ENCODE measurements at regions not wholly inside any gene's neighbourhood (a gene's known extent, or its start where the extent isn't known, plus 50 kb on each side); places are given as distances from the start of the nearest gene placed in this dataset.

DNA sequence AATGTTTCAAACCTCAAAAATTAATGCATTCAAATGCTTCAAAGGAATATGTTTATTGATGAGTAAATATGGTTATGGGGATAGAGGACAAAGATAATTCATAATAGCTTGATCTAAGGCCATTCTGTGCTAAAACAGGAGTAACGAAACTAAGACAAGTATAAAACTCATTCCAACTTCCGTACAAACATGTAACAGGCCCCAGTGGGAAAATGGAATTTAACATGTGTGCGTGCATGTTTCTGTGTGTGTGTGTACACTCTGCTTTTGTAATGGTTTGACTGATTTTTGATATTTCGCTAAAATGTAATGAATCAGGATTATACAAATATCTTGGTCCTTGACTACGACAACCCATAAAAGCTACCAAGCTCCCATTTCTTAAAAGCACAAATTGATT is 91.0 kb downstream of the KLF12 start:
- Histone ChIP-seq H3K4me1 (ENCODE audit: low read depth) (peaks cover 17% of the 10 kb centered on the region), H3K9me3 (ENCODE audit: low read depth) (no peaks in the 10 kb centered on the region), H3K4me3 (no peak overlapping the region), H3K27me3 (no peaks in the 10 kb centered on the region), H3K36me3 (no peaks in the 10 kb centered on the region), H3K27ac (no peak overlapping the region)
- TF ChIP-seq, protein P1, sequence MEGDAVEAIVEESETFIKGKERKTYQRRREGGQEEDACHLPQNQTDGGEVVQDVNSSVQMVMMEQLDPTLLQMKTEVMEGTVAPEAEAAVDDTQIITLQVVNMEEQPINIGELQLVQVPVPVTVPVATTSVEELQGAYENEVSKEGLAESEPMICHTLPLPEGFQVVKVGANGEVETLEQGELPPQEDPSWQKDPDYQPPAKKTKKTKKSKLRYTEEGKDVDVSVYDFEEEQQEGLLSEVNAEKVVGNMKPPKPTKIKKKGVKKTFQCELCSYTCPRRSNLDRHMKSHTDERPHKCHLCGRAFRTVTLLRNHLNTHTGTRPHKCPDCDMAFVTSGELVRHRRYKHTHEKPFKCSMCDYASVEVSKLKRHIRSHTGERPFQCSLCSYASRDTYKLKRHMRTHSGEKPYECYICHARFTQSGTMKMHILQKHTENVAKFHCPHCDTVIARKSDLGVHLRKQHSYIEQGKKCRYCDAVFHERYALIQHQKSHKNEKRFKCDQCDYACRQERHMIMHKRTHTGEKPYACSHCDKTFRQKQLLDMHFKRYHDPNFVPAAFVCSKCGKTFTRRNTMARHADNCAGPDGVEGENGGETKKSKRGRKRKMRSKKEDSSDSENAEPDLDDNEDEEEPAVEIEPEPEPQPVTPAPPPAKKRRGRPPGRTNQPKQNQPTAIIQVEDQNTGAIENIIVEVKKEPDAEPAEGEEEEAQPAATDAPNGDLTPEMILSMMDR (IDR thresholded peaks at IDR 0.05; ENCODE audit: low read depth, low read length) = no peak
- DNase-seq (ENCODE audit: low read depth in 1 of 2, low spot score in 1 of 2) = no peak

DNA sequence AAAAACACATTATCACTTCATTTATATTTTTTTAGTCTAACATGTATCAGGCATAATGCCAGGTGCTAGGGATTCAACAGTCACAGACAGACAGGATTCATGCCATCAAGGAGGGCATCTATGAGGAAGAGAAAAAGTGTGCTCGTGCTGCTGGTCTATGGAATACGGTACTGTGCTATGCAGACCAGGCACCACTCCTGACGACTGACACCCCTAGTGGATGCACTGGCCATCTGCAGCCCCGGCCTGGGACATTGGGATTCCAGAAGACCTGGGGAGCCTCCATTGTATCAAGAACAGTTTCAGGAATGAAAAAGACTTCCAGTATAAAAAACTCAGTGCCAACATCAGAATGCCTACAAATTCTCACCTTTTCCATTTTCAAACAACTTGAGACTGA is 94.0 kb downstream of the KLF12 start:
- TF ChIP-seq, protein P1 (IDR thresholded peaks at IDR 0.05; ENCODE audit: low read depth, low read length) = peak; percentile 53
- no peaks in the 10 kb centered on the region for H3K27me3 ChIP-seq
- no peak overlapping the region for H3K4me3 ChIP-seq
- no peaks in the 10 kb centered on the region for H3K36me3 ChIP-seq
- DNase-seq (ENCODE audit: low read depth in 1 of 2, low spot score in 1 of 2) = peak; percentile 44 to 76
- H3K9me3 ChIP-seq (ENCODE audit: low read depth) = no peaks in the 10 kb centered on the region
- peaks cover 11% of the 10 kb centered on the region for H3K4me1 ChIP-seq (ENCODE audit: low read depth)
- H3K27ac ChIP-seq = peak overlapping the region; percentile 78

DNA sequence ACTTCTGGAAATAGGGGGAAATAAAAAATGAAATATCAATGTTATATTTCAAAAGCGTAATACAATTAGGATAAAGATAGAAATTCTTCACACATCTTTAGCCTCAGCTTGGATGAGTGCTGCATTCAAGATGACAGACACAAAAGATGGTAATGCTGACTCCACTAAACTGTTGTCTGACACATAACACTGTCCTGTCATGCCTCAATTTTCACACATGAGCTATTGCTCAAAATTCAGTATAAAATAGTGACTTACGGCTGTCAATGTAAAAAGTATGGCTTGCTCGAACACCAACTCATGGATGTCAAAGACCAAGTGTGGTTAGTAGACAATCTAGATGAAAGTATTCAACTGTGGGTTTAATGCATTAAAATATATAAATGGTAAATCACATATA is 94.5 kb downstream of the KLF12 start:
- Histone ChIP-seq H3K9me3 (ENCODE audit: low read depth) (no peaks in the 10 kb centered on the region), H3K4me1 (ENCODE audit: low read depth) (peaks cover 11% of the 10 kb centered on the region), H3K27ac (no peak overlapping the region), H3K36me3 (no peaks in the 10 kb centered on the region), H3K4me3 (no peak overlapping the region), H3K27me3 (no peaks in the 10 kb centered on the region)
- TF ChIP-seq, protein P1 (IDR thresholded peaks at IDR 0.05; ENCODE audit: low read depth, low read length) = no peak
- DNase-seq (ENCODE audit: low read depth in 1 of 2, low spot score in 1 of 2) = no peak

DNA sequence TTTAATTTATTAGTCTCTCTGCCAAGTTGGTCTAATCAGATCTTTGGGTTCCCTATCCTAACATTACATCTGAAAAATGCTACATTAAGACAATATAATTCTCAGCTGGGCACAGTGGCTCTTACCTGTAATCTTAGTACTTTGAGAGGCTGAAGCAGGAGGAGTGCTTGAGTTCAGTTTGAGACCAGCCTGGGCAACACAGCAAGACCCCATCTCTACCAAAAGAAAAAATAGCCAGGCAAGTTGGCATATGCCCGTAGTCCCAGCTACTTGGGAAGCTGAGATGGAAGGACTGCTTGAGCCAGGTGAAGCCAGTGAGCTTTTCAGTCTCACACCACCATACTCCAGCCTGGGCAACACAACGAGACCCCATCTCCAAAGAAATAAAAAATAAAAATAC is 95.0 kb downstream of the KLF12 start:
- H3K36me3 ChIP-seq = no peaks in the 10 kb centered on the region
- TF ChIP-seq, protein P1 (IDR thresholded peaks at IDR 0.05; ENCODE audit: low read depth, low read length) = no peak
- no peaks in the 10 kb centered on the region for H3K9me3 ChIP-seq (ENCODE audit: low read depth)
- DNase-seq (ENCODE audit: low read depth in 1 of 2, low spot score in 1 of 2) = no peak
- no peak overlapping the region for H3K4me3 ChIP-seq
- no peak overlapping the region for H3K27ac ChIP-seq
- no peaks in the 10 kb centered on the region for H3K27me3 ChIP-seq
- peaks cover 11% of the 10 kb centered on the region for H3K4me1 ChIP-seq (ENCODE audit: low read depth)

DNA sequence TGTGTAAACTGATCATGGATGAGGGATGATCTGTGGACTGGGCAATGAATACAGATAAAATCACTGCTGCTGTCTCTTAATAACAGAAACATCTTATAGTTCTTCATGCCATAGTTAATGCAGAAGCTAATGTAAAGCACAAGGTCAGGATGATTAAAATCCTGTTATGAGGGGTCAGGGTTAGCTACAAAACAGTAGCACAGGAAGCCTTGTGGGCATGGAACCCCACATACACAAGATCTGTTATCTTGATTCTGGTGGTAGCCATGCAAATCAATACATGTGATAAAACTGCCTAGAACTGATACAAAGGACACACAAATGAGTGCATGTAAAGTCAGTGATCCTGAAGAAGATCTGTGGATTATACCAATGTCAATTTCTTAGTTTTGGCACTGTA is 96.4 kb downstream of the KLF12 start:
- Histone ChIP-seq H3K27me3 (no peaks in the 10 kb centered on the region), H3K27ac (no peak overlapping the region), H3K9me3 (ENCODE audit: low read depth) (no peaks in the 10 kb centered on the region), H3K4me1 (ENCODE audit: low read depth) (peaks cover 11% of the 10 kb centered on the region), H3K36me3 (no peaks in the 10 kb centered on the region), H3K4me3 (no peak overlapping the region)
- DNase-seq (ENCODE audit: low read depth in 1 of 2, low spot score in 1 of 2) = no peak
- TF ChIP-seq, protein P1 (IDR thresholded peaks at IDR 0.05; ENCODE audit: low read depth, low read length) = no peak

DNA sequence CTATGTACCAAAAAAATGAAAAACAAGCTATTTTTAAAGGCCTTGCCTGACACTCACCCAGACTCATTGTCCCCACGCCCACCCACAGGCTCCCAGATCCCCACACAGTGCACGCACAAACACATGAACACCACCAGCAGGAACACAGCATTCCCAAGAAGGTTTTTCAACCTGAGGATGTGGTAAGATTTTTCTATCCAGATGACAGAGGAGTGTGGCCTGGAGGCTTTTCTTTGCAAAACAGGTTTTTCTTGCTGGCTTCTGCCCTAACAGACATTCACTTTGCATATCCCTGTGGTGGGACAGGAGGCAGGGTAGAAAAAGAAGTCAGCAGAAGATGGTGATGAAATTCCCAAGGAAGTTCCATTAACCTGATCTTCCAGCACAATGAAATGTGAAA is 97.8 kb downstream of the KLF12 start:
- TF ChIP-seq, protein P1 (IDR thresholded peaks at IDR 0.05; ENCODE audit: low read depth, low read length) = no peak
- Histone ChIP-seq H3K27me3 (no peaks in the 10 kb centered on the region), H3K36me3 (no peaks in the 10 kb centered on the region), H3K27ac (peak overlapping the region; percentile 73), H3K4me1 (ENCODE audit: low read depth) (peaks cover 11% of the 10 kb centered on the region), H3K4me3 (no peak overlapping the region), H3K9me3 (ENCODE audit: low read depth) (no peaks in the 10 kb centered on the region)
- DNase-seq (ENCODE audit: low read depth in 1 of 2, low spot score in 1 of 2) = no peak

Measured in cardiac muscle cell (in vitro differentiated cells and primary cell).